ENCODE measurements at regions not wholly inside any gene's neighbourhood (a gene's known extent, or its start where the extent isn't known, plus 50 kb on each side); places are given as distances from the start of the nearest gene placed in this dataset.

- BruUV-seq (replicated peaks), result no TSS peak
- Histone ChIP-seq H3K9me2 (replicated peaks; ENCODE audit: low read length) (no peaks in the 10 kb centered on the region), H3K79me2 (ENCODE audit: low read length) (no peaks in the 10 kb centered on the region), H3K9me3 (ENCODE audit: low read length) (no peaks in the 10 kb centered on the region), H3K4me3 (ENCODE audit: low read length) (no peak overlapping the region), H3K9ac (ENCODE audit: low read length) (no peak overlapping the region), H3K36me3 (ENCODE audit: low read depth, low read length) (no peaks in the 10 kb centered on the region), H4K20me1 (ENCODE audit: low read length) (no peaks in the 10 kb centered on the region), H3K27me3 (ENCODE audit: low read length) (no peaks in the 10 kb centered on the region; the same call in 1 of the 2 replicates), H2AFZ (ENCODE audit: low read length) (no peak overlapping the region), H3K4me2 (ENCODE audit: low read length) (no peak overlapping the region), H3K27ac (ENCODE audit: low read length) (no peak overlapping the region), H3F3A (ENCODE audit: low read length, unreplicated experiment) (no peaks in the 10 kb centered on the region), H3K4me1 (ENCODE audit: insufficient read depth, low read length) (peaks cover 10% of the 10 kb centered on the region; the same call in 1 of the 2 replicates)
- POLR2A ChIA-PET (ENCODE audit: unreplicated experiment), result no interaction called here
- ATAC-seq (no peak), DNase-seq (no peak)
- TF ChIP-seq EZH2phosphoT487 (IDR thresholded peaks at IDR 0.05; ENCODE audit: borderline replicate concordance, low read length), result no peak
- TF ChIP-seq, protein P1, sequence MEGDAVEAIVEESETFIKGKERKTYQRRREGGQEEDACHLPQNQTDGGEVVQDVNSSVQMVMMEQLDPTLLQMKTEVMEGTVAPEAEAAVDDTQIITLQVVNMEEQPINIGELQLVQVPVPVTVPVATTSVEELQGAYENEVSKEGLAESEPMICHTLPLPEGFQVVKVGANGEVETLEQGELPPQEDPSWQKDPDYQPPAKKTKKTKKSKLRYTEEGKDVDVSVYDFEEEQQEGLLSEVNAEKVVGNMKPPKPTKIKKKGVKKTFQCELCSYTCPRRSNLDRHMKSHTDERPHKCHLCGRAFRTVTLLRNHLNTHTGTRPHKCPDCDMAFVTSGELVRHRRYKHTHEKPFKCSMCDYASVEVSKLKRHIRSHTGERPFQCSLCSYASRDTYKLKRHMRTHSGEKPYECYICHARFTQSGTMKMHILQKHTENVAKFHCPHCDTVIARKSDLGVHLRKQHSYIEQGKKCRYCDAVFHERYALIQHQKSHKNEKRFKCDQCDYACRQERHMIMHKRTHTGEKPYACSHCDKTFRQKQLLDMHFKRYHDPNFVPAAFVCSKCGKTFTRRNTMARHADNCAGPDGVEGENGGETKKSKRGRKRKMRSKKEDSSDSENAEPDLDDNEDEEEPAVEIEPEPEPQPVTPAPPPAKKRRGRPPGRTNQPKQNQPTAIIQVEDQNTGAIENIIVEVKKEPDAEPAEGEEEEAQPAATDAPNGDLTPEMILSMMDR (conservative IDR thresholded peaks at IDR 0.05; ENCODE audit: low read depth, low read length), result no peak
- no peak for TF ChIP-seq EZH2 (IDR thresholded peaks at IDR 0.05; ENCODE audit: low read length, unreplicated experiment)
- intact Hi-C loops (cut with micrococcal nuclease), result no loop called here
- CTCF ChIA-PET, result no interaction called here
Observed at GRCh38 chr1:114340892-114341291, 170.1 kb downstream of the TRIM33 start.

DNA sequence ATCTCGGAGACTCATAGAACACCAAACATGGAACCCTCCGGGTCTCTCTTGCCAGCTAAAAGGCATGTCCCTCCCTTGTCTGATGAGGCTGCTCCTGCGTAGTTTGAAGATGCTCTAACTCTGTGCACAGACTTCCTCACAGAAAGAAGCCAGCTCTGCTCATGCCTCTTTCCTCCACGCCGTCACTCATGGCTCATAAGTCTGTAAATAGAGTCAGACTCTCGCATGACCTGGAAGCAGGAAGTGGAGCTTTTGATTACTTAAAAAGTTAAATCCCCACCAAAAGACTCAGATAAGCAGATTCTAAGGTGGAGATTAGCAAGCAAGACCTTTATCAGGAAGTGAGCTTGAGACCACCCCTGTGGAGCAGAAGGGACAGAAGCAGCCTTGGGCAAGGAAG is 171.6 kb downstream of the TRIM33 start:
- Histone ChIP-seq H2AFZ (ENCODE audit: low read length) (no peak overlapping the region), H3F3A (ENCODE audit: low read length, unreplicated experiment) (no peaks in the 10 kb centered on the region), H3K4me3 (ENCODE audit: low read length) (no peak overlapping the region), H4K20me1 (ENCODE audit: low read length) (no peaks in the 10 kb centered on the region), H3K4me2 (ENCODE audit: low read length) (no peak overlapping the region), H3K9me2 (replicated peaks; ENCODE audit: low read length) (no peaks in the 10 kb centered on the region), H3K79me2 (ENCODE audit: low read length) (no peaks in the 10 kb centered on the region), H3K27me3 (ENCODE audit: low read length) (peaks cover 7% of the 10 kb centered on the region), H3K27ac (ENCODE audit: low read length) (no peak overlapping the region), H3K9me3 (ENCODE audit: low read length) (no peaks in the 10 kb centered on the region), H3K4me1 (ENCODE audit: insufficient read depth, low read length) (peaks cover 9% of the 10 kb centered on the region; the same call in 1 of the 2 replicates), H3K9ac (ENCODE audit: low read length) (no peak overlapping the region), H3K36me3 (ENCODE audit: low read depth, low read length) (no peaks in the 10 kb centered on the region)
- ChIA-PET POLR2A (ENCODE audit: unreplicated experiment) (no interaction called here), CTCF (interaction anchor here (0.6 kb wide), 1 partner anchor 75 kb away, joined by 3 read pairs; no protein-coding TSS in a partner anchor)
- no peak for ATAC-seq
- BruUV-seq (replicated peaks), result no TSS peak
- TF ChIP-seq EZH2phosphoT487 (IDR thresholded peaks at IDR 0.05; ENCODE audit: borderline replicate concordance, low read length), result no peak
- no peak for TF ChIP-seq EZH2 (IDR thresholded peaks at IDR 0.05; ENCODE audit: low read length, unreplicated experiment)
- TF ChIP-seq, protein P1 (conservative IDR thresholded peaks at IDR 0.05; ENCODE audit: low read depth, low read length), result no peak
- intact Hi-C loops (cut with micrococcal nuclease), result no loop called here
- DNase-seq, result no peak

DNA sequence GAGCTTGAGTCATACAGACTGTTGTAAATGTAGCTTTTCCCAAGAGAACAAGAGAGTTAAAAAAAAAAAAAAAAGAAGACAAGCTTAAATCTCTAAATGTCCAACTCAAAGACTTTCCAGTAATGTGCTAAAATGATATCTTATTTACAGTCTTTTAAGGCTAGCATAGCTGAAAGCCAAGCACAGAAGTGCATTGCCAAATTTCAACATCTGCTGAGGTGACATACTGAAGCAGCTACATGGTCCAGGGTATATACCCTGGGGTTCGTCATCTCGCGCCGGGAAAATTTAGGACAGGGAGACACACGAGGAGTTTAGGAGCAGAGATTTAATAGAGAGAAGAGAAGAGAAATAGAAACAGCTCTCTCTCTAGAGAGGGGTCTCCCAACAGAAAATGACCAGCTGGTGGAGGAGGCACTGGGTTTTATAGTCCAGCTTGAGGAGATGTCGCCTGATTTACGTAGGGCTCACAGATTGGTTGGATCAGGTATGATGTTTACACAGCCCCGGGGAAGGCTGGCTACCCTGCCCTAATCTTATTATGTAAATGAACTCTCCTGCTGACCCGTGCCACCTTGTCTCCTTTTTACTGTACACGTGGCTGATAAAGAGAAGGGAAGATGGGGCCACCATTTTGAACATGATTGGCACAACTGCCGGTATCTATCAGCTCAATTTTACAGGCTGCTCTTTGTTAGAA is 172.7 kb downstream of the TRIM33 start:
- Histone ChIP-seq H3K4me3 (ENCODE audit: low read length) (no peak overlapping the region), H3K9me2 (replicated peaks; ENCODE audit: low read length) (no peaks in the 10 kb centered on the region), H3F3A (ENCODE audit: low read length, unreplicated experiment) (no peaks in the 10 kb centered on the region), H3K27me3 (ENCODE audit: low read length) (peaks cover 17% of the 10 kb centered on the region), H3K9me3 (ENCODE audit: low read length) (no peaks in the 10 kb centered on the region), H3K27ac (ENCODE audit: low read length) (no peak overlapping the region), H3K4me1 (ENCODE audit: insufficient read depth, low read length) (peaks cover 9% of the 10 kb centered on the region; the same call in 1 of the 2 replicates), H3K9ac (ENCODE audit: low read length) (no peak overlapping the region), H3K4me2 (ENCODE audit: low read length) (no peak overlapping the region), H4K20me1 (ENCODE audit: low read length) (no peaks in the 10 kb centered on the region), H2AFZ (ENCODE audit: low read length) (no peak overlapping the region), H3K36me3 (ENCODE audit: low read depth, low read length) (no peaks in the 10 kb centered on the region), H3K79me2 (ENCODE audit: low read length) (no peaks in the 10 kb centered on the region)
- no TSS peak for BruUV-seq (replicated peaks)
- ChIA-PET CTCF (no interaction called here), POLR2A (ENCODE audit: unreplicated experiment) (interaction anchor here (0.6 kb wide), 1 partner anchor 385 kb away, joined by 7 read pairs; no protein-coding TSS in a partner anchor)
- TF ChIP-seq, protein P1 (conservative IDR thresholded peaks at IDR 0.05; ENCODE audit: low read depth, low read length), result no peak
- TF ChIP-seq EZH2phosphoT487 (IDR thresholded peaks at IDR 0.05; ENCODE audit: borderline replicate concordance, low read length), result no peak
- no peak for TF ChIP-seq EZH2 (IDR thresholded peaks at IDR 0.05; ENCODE audit: low read length, unreplicated experiment)
- intact Hi-C loops (cut with micrococcal nuclease), result no loop called here
- DNase-seq, result no peak
- ATAC-seq, result no peak
